ENCODE measurements at regions not wholly inside any gene's neighbourhood (a gene's known extent, or its start where the extent isn't known, plus 50 kb on each side); places are given as distances from the start of the nearest gene placed in this dataset.

DNA sequence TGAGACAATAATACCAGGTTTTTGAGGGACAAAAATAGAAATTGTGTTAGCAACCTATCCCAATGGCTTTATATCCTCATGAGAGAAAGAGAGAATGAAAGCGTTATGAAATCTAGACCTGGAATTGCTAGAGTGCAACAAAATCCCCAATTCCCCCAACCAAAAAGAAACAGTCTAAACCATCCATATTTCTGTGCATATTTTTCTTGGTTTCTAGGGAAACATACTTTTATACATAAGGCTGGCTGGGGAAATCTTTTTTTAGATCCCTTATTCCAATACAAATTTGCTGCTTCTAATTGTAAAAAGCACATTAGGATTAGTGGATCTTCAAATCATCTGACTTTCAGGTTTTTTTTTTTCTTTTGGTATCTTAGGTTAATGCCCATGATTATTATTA, 277.0 kb upstream of the SEMA3A start:
- DNase-seq: no peak

GRCh38 chr7:84469034-84469433, 274.4 kb upstream of the SEMA3A start:
- DNase-seq: no peak

DNA sequence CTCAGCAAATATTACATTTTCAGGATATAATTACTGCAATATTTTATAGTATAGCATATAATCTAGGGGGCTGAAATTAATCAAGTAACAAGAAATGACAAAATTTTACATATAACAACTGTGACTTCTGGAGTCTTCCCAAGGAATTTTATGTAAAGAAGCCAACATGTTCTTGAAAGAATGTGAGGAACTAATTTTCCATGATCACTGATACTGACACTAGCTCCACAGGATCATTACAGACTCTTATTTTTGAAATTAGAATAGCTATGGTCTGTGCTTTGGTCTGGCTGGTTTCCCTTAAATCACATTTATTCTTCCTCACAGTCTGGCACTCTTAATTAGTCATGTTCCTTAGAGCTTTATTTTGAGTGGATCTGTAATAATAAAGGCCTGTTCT, 267.7 kb upstream of the SEMA3A start:
- no peak for DNase-seq

DNA sequence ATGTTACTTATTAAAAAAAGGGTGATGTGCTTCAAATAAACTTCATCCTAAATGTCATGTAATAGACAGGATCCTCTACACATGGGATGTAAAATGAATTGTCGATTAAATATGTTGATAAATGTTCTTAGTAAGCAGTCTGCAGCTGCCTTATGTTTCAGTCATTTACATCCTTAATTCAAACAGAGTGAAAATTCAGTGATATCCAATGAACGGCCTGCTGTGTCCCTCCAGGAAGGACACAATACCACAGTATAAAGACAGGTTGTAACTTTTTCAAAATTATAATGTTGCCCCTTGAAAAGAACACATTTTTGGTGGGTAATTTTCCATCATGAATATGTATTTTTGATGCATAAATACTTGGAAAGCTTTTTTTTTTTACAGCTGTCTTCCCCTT, 266.5 kb upstream of the SEMA3A start:
- DNase-seq: no peak

- DNase-seq: no peak
These were observed 261.2 kb upstream of the SEMA3A start for GRCh38 chr7:84455788-84456187.

GRCh38 chr7:84454174-84454959, 259.8 kb upstream of the SEMA3A start:
- DNase-seq: no peak

DNA sequence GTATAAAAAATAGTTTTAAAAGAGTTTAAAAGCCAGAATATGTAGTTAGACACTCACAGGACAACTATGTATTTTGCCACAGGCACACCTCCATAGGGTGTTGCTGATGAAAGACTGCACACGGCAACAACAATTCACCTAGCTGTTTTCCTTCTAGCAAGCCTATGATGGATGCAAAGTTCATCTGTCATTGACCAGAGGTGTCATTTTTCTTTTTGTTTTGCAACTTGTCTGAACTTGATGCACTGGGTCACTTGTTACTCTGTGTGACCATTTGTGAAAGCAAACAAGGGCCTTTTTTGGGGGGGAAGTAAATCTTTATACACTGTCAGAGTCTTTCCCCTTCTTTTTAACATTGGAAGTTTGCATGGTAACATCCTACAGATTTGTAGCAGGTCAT, 258.0 kb upstream of the SEMA3A start:
- no peak for DNase-seq

- no peak for DNase-seq
These were observed 256.2 kb upstream of the SEMA3A start for GRCh38 chr7:84450772-84451171.

DNA sequence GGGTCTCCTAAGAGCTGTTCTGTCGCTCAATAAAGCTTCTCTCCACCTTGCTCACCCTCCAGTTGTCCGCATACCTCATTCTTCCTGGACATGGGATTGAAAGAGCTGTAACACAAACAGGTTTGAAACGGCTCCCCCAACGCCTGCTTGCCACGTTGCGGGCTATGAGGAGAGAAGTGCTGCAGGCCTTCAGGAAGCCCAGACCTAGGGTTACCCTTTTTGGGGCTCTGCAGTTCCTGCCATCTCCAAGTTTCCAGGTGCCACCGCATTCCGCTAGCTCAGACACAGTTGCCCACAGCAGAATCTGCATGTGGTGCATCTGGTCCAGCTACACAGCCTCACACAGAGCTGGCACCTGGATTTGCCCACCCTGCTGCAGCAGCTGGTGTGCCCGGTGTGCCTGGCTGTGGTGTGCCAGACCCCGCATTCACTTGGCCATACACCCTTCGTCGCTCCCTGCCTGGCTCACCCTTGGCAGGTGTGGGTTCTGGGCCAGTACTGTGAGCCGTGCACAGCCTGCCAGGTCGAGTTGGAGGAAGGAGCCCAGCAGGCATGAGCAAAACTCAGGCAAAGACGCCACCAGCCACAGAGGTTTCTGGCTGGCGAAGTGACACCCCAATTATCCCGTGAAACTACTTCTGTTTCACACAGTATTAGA, 253.2 kb upstream of the SEMA3A start:
- DNase-seq: no peak

DNA sequence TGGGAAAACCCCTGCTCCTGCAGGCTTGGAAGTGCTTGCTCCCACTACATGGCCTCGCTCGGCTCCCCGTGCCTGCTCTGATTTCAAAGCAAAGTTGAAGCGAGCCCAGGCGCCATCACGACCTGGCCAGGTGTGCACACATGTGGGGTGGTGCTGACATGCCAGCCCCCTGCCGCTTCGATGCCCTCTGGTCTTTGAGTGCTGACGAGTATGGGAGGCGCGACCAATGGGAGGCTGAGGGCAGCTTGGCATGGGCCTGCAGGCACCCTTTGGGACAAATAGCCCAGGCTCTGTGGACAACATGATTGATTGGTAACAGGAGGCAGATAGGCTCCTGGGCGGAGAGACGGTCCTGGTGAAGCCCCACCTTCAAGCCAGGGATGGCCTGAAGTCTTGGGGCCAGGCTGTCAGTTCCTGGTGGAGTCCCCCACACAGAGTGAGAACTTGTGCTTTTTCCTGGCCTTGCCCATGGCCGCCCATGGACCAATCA, 252.4 kb upstream of the SEMA3A start:
- DNase-seq: no peak

- DNase-seq: no peak
These were observed 231.2 kb upstream of the SEMA3A start for GRCh38 chr7:84425702-84426259.

DNA sequence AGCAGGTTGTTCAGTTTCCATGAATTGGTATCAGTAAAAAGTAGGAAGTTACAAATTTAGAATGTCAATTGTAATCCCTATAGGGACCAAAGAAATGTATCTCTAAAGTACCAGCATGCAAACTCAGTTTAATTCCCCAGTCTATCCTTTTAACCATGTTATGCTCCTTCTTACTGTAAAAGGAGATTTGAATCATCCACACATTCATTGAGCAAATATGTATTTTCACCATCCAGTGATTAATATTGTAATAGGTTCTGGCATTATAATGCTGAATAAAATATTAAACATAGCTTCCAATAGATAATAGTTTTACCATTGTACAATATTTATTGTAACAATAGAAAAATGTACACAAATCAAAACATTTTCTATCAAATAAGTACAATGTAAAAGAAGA, 228.2 kb upstream of the SEMA3A start:
- no peak for DNase-seq

GRCh38 chr7:84412161-84412969, 217.8 kb upstream of the SEMA3A start:
- no peak for DNase-seq

GRCh38 chr7:84399661-84400060, 205.1 kb upstream of the SEMA3A start:
- no peak for DNase-seq

- no peak for DNase-seq
These were observed 199.6 kb upstream of the SEMA3A start for GRCh38 chr7:84394219-84394618.

- DNase-seq: no peak
These were observed 199.2 kb upstream of the SEMA3A start for GRCh38 chr7:84393786-84394185.

DNA sequence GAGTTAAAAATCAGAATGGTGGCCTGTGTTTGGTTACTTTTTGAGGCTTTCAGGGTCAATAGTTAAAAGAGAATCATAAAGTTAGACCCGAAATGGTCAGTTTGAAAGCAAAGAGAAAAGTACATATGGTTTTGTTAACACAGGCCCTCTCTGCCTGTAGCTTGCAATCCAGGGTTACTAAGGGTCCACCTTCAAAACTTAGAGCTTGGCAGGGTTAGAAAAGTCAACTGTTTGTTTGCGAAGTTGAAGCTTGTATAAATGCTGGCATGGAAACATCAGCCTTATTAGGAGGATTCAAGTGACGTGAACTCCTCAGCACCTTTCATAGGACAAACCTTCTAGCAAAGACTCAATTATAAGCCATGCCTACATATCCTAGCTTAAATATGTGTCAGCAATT, 196.3 kb upstream of the SEMA3A start:
- no peak for DNase-seq

DNA sequence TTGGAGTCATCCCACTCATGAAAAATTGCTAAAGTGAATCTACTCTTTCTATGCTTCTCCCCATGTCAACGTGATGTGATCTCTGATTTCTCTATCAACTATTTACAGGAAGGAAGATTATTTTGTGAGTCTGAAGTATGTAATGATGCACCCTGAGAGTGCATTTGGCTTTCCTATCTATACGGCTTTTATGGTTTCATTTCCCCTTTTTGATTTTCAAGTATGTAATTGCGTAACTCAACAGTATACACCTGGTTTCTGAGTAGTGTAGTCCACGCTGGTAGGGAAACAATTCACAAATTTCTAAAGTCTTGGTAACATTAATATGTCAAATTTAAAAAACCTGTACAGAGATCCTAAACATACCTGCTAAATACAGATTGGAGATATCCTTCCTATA, 194.7 kb upstream of the SEMA3A start:
- no peak for DNase-seq

DNA sequence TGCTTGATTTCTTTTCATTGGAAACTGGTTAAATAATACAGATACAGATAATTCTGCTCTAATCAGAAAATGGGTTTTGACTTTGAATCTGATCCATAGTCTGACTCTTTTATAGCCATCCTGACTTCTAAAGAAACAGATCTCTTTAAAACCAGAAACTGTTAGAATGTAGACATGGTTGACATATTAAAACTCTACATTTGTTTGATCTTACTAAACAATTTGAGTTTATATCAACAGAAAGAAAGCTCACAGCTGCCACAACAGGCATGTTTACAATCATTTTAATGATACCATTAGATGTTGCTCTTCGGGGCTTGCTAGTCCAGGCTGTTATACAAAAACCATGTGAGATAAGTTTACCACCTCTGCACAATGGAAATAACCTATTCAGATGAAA, 193.0 kb upstream of the SEMA3A start:
- DNase-seq: no peak

DNA sequence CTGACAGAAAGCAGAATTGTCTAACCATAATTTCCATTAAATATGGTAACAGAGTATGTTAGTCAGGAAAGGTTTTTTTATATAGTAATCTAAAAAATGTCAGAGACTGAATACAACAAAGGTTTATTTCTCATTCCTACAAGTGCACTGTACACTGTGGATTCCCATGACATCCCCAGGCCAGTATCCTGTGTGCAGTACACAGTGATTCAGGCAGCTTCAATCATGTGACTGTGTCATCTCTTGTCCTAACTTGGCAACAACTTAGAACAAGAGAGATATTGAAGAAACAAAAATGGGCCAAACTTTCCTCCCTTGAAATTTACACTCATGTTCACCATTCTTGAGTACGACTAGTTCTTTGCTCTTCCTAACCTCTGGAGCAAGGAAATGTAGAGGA, 189.8 kb upstream of the SEMA3A start:
- DNase-seq: no peak

GRCh38 chr7:84379446-84379845, 184.9 kb upstream of the SEMA3A start:
- DNase-seq: no peak

DNA sequence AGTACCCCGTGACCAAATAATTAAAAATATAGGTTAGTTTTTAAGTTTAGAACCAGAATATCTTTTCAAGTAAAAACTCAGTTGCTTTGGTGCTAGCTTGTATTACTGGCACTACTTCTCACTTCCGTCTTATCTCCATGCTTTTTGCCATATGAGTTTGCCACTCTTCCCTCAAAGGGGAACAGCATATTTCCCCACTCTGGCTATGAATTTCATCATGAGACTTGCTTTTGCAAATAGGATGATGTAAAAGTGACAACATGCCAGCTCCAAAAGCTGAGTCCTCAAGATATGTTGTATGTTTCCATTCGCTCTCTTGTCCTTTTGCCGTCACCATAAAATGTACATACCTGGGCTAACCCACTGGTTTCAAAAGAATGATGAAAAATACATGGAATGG, 178.1 kb upstream of the SEMA3A start:
- no peak for DNase-seq

DNA sequence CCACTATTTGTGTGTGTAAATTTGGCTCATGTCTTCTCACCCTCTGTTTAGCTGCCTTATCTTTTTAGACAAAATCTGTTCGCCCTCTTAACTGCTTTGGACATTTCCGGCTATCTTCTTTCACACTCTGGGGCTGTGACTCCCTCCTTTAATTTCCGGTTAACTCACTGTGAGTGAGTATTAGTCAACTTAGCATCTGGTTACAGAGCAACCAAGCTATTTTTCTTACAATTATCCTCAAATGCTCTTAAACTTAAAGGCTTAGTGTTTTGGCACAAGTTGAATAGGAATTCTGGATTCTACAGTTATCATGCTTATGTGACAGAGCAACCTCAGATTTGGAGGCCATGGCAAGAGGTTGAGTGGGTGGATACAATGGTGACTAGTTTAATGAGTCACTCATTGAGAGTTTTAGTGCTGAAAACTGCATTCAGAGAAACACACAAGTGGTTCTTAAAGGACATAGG, 177.6 kb upstream of the SEMA3A start:
- DNase-seq: no peak

All from NCI-H187 treated with DMSO at 0.1 percent for 48 hours (cell line).